Natural killer cell (primary cell): ENCODE measurements at regions not wholly inside any gene's neighbourhood (a gene's known extent, or its start where the extent isn't known, plus 50 kb on each side); places are given as distances from the start of the nearest gene placed in this dataset.

Experiments
- ATAC-seq, 3 donors: fragments of 150-1000 bp in 2 of 3; fragments of 200-7000 bp in 1 of 3; cut with Tn5 transposase; 1 replicate in 1 of 3; 2 replicates in 2 of 3; pipeline ENCODE4 v1.10.0; 2021; ENCODE audit warnings: mild to moderate bottlenecking in 2 of 3, moderate library complexity in 2 of 3
- DNase-seq, 2 donors: peaks; one replicate each; pipeline versions ENCODE4 v3.0.0 to v3.0.0-alpha.2; 2013 to 2021; ENCODE audit warnings: mixed read lengths in 1 of 2
- H3K27ac ChIP-seq: one replicate; pipeline ENCODE4 v1.5.1; 2013; ENCODE audit warnings: mild to moderate bottlenecking, low read length
- H3K27me3 ChIP-seq: one replicate; pipeline ENCODE4 v1.6.1; 2013; ENCODE audit warnings: low read length; ENCODE audit not compliant: control insufficient read depth, insufficient read depth
- H3K36me3 ChIP-seq: one replicate; pipeline ENCODE4 v1.6.1; 2013; ENCODE audit warnings: low read length; ENCODE audit not compliant: control insufficient read depth, insufficient read depth
- H3K4me1 ChIP-seq: one replicate; pipeline ENCODE4 v1.6.1; 2013; ENCODE audit warnings: low read length; ENCODE audit not compliant: control insufficient read depth, insufficient read depth
- H3K4me3 ChIP-seq: one replicate; pipeline ENCODE4 v1.5.1; 2013; ENCODE audit warnings: low read length
- H3K9me3 ChIP-seq: one replicate; pipeline ENCODE4 v1.6.1; 2013; ENCODE audit warnings: low read length; ENCODE audit not compliant: control insufficient read depth, insufficient read depth
- H3K27ac Mint-ChIP-seq, 2 donors: one replicate each; pipeline ENCODE4 v1.8.0; 2022; ENCODE audit warnings: mild to moderate bottlenecking in 2 of 2, mixed read lengths in 2 of 2, moderate library complexity in 1 of 2
- H3K27me3 Mint-ChIP-seq, 2 donors: one replicate each; pipeline ENCODE4 v1.8.0; 2022; ENCODE audit warnings: low read depth in 2 of 2, mixed read lengths in 2 of 2
- H3K36me3 Mint-ChIP-seq: one replicate; pipeline ENCODE4 v1.8.0; 2022; ENCODE audit warnings: mixed read lengths
- H3K4me1 Mint-ChIP-seq, 2 donors: one replicate each; pipeline ENCODE4 v1.8.0; 2022; ENCODE audit warnings: mixed read lengths in 2 of 2
- H3K4me3 Mint-ChIP-seq: one replicate; pipeline ENCODE4 v1.8.0; 2022; ENCODE audit warnings: mild to moderate bottlenecking, moderate library complexity, mixed read lengths
- H3K9me3 Mint-ChIP-seq, 2 donors: one replicate each; pipeline ENCODE4 v1.8.0; 2022; ENCODE audit warnings: mixed read lengths in 2 of 2
- WGBS: methylation state at CpG from one replicate; pipeline ENCODE4 v1.1.7; 2013; ENCODE audit warnings: missing lambda C conversion rate; ENCODE audit not compliant: insufficient coverage; 5-methylcytosine and 5-hydroxymethylcytosine counted together
- intact Hi-C: fragments of 100-400 bp; cut with micrococcal nuclease; formaldehyde crosslinking; loops from one replicate; pipeline ENCODE4 v1.14.2; 2022
- TF ChIP-seq, protein P1 (sequence below): fragments of 200-600 bp; IDR thresholded peaks from one replicate; pipeline ENCODE4 v1.8.0; 2022; ENCODE audit warnings: antibody characterized with exemption

DNA sequence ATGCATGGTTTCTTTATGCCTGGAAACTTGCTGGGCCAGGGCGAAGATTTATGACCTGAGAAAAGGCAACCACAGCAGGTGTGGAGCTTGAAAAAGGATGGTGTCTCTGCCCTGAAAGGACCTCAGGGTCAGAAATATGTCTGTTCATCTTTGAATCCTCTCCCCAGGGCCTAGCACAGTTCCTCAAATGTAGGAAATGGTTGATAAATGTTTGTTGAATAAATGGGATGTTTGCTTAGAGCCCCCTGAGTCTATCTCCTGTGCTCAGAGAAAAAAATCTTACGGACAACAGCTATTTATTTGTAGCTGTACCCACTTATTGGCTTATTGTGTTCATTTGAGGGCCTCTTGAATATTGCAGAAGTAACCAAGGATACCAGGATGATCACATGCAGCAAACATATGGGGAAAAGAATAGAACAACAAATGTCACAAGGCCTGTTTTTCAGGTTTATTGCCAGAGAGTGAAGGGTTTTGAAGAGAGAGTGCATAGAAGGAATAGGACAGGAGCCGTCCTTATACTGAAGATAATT is 114.5 kb downstream of the KLF5 start:
- Mint-ChIP-seq H3K27ac (no peak overlapping the region), H3K36me3 (no peaks in the 10 kb centered on the region), H3K4me3 (no peak overlapping the region), H3K27me3 (no peaks in the 10 kb centered on the region), H3K9me3 (no peaks in the 10 kb centered on the region), H3K4me1 (peaks cover 0 to 4% of the 10 kb centered on the region in 2 donors)
- ATAC-seq (no peak), DNase-seq (no peak)
- no peaks in the 10 kb centered on the region for H3K4me1 ChIP-seq
- no peaks in the 10 kb centered on the region for H3K9me3 ChIP-seq
- no peaks in the 10 kb centered on the region for H3K27me3 ChIP-seq
- no peak overlapping the region for H3K27ac ChIP-seq
- TF ChIP-seq, protein P1, sequence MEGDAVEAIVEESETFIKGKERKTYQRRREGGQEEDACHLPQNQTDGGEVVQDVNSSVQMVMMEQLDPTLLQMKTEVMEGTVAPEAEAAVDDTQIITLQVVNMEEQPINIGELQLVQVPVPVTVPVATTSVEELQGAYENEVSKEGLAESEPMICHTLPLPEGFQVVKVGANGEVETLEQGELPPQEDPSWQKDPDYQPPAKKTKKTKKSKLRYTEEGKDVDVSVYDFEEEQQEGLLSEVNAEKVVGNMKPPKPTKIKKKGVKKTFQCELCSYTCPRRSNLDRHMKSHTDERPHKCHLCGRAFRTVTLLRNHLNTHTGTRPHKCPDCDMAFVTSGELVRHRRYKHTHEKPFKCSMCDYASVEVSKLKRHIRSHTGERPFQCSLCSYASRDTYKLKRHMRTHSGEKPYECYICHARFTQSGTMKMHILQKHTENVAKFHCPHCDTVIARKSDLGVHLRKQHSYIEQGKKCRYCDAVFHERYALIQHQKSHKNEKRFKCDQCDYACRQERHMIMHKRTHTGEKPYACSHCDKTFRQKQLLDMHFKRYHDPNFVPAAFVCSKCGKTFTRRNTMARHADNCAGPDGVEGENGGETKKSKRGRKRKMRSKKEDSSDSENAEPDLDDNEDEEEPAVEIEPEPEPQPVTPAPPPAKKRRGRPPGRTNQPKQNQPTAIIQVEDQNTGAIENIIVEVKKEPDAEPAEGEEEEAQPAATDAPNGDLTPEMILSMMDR, result no peak
- intact Hi-C loops, result no loop called here
- H3K36me3 ChIP-seq, result no peaks in the 10 kb centered on the region
- H3K4me3 ChIP-seq, result no peak overlapping the region
- WGBS, result 89% methylated on average over 3 of the region's 3 CpGs

DNA sequence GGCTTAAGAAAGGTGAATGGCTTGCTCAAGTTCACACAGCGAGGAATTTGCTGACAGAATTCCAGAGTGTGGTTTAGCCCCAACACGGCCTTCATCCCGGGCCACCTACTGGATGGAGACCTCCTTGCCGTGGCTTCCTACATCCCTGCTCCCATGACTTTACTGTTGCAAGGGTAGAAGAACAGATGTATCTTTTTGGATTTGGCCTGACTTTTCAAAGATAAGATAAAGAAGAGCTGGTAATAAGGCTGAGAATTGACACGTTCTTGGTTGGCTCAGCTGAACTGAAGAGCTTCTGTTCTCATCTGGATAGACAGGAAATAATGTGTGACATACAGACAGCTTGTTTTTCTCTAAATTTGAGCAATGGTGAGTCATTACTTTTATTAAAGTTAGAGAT is 113.1 kb downstream of the KLF5 start:
- intact Hi-C loops, result no loop called here
- H3K4me3 ChIP-seq, result no peak overlapping the region
- no peaks in the 10 kb centered on the region for H3K27me3 ChIP-seq
- H3K36me3 Mint-ChIP-seq, result no peaks in the 10 kb centered on the region
- no peak for ATAC-seq
- no peak overlapping the region for H3K4me3 Mint-ChIP-seq
- TF ChIP-seq, protein P1, result no peak
- no peaks in the 10 kb centered on the region for H3K27me3 Mint-ChIP-seq
- WGBS, result 82% methylated on average over 5 of the region's 5 CpGs
- H3K36me3 ChIP-seq, result no peaks in the 10 kb centered on the region
- H3K4me1 ChIP-seq, result no peaks in the 10 kb centered on the region
- H3K9me3 ChIP-seq, result no peaks in the 10 kb centered on the region
- H3K27ac ChIP-seq, result no peak overlapping the region
- no peak for DNase-seq
- peaks cover 0 to 4% of the 10 kb centered on the region in 2 donors for H3K4me1 Mint-ChIP-seq
- no peaks in the 10 kb centered on the region for H3K9me3 Mint-ChIP-seq
- no peak overlapping the region for H3K27ac Mint-ChIP-seq

DNA sequence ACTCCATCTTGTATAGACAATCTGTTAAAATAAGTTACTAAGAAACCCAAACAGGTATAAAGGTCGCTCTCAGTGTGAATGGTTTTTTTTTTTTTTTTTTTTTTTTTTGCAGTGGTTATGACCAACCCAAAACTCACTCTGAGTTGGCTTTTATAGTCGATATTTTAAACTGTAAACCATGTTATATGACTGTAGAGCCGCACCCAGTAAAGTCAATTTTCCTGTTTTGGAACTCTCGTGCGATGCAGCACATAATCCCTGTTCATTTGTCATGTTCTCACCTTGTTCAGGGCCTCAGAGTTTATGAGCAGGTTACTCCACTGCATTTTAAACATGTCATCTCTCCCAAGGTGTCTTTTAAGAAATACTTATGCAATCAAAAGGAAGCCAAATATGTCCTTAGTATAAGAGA is 112.5 kb downstream of the KLF5 start:
- TF ChIP-seq, protein P1, result no peak
- no peaks in the 10 kb centered on the region for H3K27me3 Mint-ChIP-seq
- no peaks in the 10 kb centered on the region for H3K36me3 ChIP-seq
- DNase-seq (no peak), ATAC-seq (no peak)
- H3K9me3 ChIP-seq, result no peaks in the 10 kb centered on the region
- no peak overlapping the region for H3K27ac Mint-ChIP-seq
- H3K4me3 Mint-ChIP-seq, result no peak overlapping the region
- H3K4me3 ChIP-seq, result no peak overlapping the region
- no peaks in the 10 kb centered on the region for H3K9me3 Mint-ChIP-seq
- H3K36me3 Mint-ChIP-seq, result no peaks in the 10 kb centered on the region
- no peaks in the 10 kb centered on the region for H3K27me3 ChIP-seq
- no peaks in the 10 kb centered on the region for H3K4me1 ChIP-seq
- peaks cover 0 to 4% of the 10 kb centered on the region in 2 donors for H3K4me1 Mint-ChIP-seq
- H3K27ac ChIP-seq, result no peak overlapping the region
- intact Hi-C loops, result no loop called here
- 91% methylated on average over 5 of the region's 5 CpGs for WGBS

DNA sequence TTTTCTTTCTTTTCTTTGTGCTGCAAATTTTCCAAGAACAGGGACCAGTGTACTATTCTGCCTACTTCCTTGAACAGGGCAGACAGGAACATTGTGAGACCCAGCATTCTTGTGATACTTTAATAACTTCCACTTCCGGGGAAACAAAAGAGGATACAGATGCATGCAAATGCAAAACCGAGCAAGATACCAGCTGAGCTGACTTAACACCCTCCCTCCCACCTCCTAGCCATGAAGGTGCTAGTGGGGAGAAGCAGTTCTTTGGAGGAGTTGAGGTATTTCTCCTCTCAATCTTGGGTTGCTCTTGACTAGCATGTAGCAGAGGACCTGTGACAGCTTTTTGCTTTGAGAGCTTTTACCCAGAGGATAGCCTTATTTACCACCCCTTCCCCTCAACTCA is 111.2 kb downstream of the KLF5 start:
- no peaks in the 10 kb centered on the region for H3K27me3 Mint-ChIP-seq

More for the DNA sequence above, 111.2 kb downstream of the KLF5 start:
- DNase-seq (no peak), ATAC-seq (no peak)
- Histone ChIP-seq H3K27ac (no peak overlapping the region), H3K4me3 (no peak overlapping the region), H3K36me3 (no peaks in the 10 kb centered on the region), H3K9me3 (no peaks in the 10 kb centered on the region), H3K27me3 (no peaks in the 10 kb centered on the region), H3K4me1 (no peaks in the 10 kb centered on the region)
- H3K4me3 Mint-ChIP-seq, result no peak overlapping the region
- no peaks in the 10 kb centered on the region for H3K36me3 Mint-ChIP-seq
- TF ChIP-seq, protein P1, result no peak
- 50% methylated on average over 1 of the region's 2 CpGs for WGBS
- H3K9me3 Mint-ChIP-seq, result peaks cover 0 to 4% of the 10 kb centered on the region in 2 donors
- H3K4me1 Mint-ChIP-seq, result peaks cover 0 to 4% of the 10 kb centered on the region in 2 donors
- intact Hi-C loops, result no loop called here
- H3K27ac Mint-ChIP-seq, result no peak overlapping the region
